GM12892 (cell line): ENCODE measurements at regions not wholly inside any gene's neighbourhood (a gene's known extent, or its start where the extent isn't known, plus 50 kb on each side); places are given as distances from the start of the nearest gene placed in this dataset.
"Not testable (repeated sequence)": the region's sequence is repeated elsewhere in the genome, so short reads cannot be mapped to it uniquely, and the experiment has no call there.

Experiments
- DNase-seq: peaks from one replicate; pipeline ENCODE4 v3.0.0; 2011; ENCODE audit not compliant: insufficient read length
- FAIRE-seq: peaks from 2 replicates; lab custom pipeline; 2011; peaks lifted over from hg19 to GRCh38; lab: Jason Lieb, UNC
- POLR2A ChIP-seq: IDR thresholded peaks from 2 replicates; pipeline ENCODE4 v1.6.1; 2011; ENCODE audit warnings: low read depth, low read length, control low read depth
- POLR2AphosphoS5 ChIP-seq: IDR thresholded peaks from 2 replicates; pipeline ENCODE4 v1.6.1; 2011; ENCODE audit warnings: low read depth, low read length, control low read depth
- TAF1 ChIP-seq: IDR thresholded peaks from 2 replicates; pipeline ENCODE4 v1.6.1; 2011; ENCODE audit warnings: low read depth, mild to moderate bottlenecking, control low read depth, low read length, borderline replicate concordance

- DNase-seq (no peak), FAIRE-seq (no peak)
- TF ChIP-seq POLR2A: no peak
- no peak for TF ChIP-seq TAF1
- no peak for TF ChIP-seq POLR2AphosphoS5
Observed at GRCh38 chr15:92822216-92823144, 77.6 kb upstream of the CHD2 start.

- TF ChIP-seq POLR2A (no peak), TAF1 (no peak), POLR2AphosphoS5 (no peak)
- DNase-seq (no peak), FAIRE-seq (no peak)
Observed at GRCh38 chr15:92825985-92826384, 74.1 kb upstream of the CHD2 start.

GRCh38 chr15:92827991-92828390 is 72.1 kb upstream of the CHD2 start:
- DNase-seq, FAIRE-seq: not testable (repeated sequence)

GRCh38 chr15:92829875-92830274 is 70.2 kb upstream of the CHD2 start:
- DNase-seq (no peak), FAIRE-seq (no peak)
- no peak for TF ChIP-seq POLR2AphosphoS5
- TF ChIP-seq POLR2A: no peak
- no peak for TF ChIP-seq TAF1

GRCh38 chr15:92831336-92831654 is 68.8 kb upstream of the CHD2 start:
- no peak for TF ChIP-seq POLR2A
- TF ChIP-seq POLR2AphosphoS5: no peak
- no peak for TF ChIP-seq TAF1
- FAIRE-seq (no peak), DNase-seq (no peak)

- FAIRE-seq (peak; percentile 98), DNase-seq (peak; percentile 67)
Observed at GRCh38 chr15:92831655-92832328, 68.3 kb upstream of the CHD2 start.

GRCh38 chr15:92833106-92833433 is 67.1 kb upstream of the CHD2 start:
- FAIRE-seq: no peak
- TF ChIP-seq POLR2AphosphoS5 (no peak), TAF1 (no peak), POLR2A (no peak)
- DNase-seq: no peak

More at GRCh38 chr15:92831655-92832328, 68.3 kb upstream of the CHD2 start:
- TF ChIP-seq POLR2A (peak; percentile 83), POLR2AphosphoS5 (peak; percentile 92), TAF1 (peak; percentile 72; the same call in 1 of the 2 replicates)

- TF ChIP-seq POLR2A: no peak
- no peak for TF ChIP-seq TAF1
- no peak for TF ChIP-seq POLR2AphosphoS5
Observed at GRCh38 chr15:92833493-92834271, 66.4 kb upstream of the CHD2 start.

GRCh38 chr15:92839696-92840095 is 60.4 kb upstream of the CHD2 start:
- FAIRE-seq: no peak
- peak; percentile 34 for DNase-seq
- TF ChIP-seq TAF1 (no peak), POLR2AphosphoS5 (no peak), POLR2A (no peak)

More at GRCh38 chr15:92833493-92834271, 66.4 kb upstream of the CHD2 start:
- no peak for FAIRE-seq
- no peak for DNase-seq

- FAIRE-seq (peak; percentile 54), DNase-seq (no peak)
- TF ChIP-seq TAF1 (no peak), POLR2AphosphoS5 (no peak), POLR2A (no peak)
Observed at GRCh38 chr15:92840149-92840548, 60.0 kb upstream of the CHD2 start.

- TF ChIP-seq TAF1: no peak
- TF ChIP-seq POLR2AphosphoS5: no peak
- TF ChIP-seq POLR2A: no peak
- no peak for DNase-seq
- FAIRE-seq: no peak
Observed at GRCh38 chr15:92843326-92843725, 56.8 kb upstream of the CHD2 start.

GRCh38 chr15:92843814-92844213 is 56.3 kb upstream of the CHD2 start:
- DNase-seq (no peak), FAIRE-seq (no peak)
- no peak for TF ChIP-seq TAF1
- TF ChIP-seq POLR2A: no peak
- TF ChIP-seq POLR2AphosphoS5: no peak
